B cell (primary cell): ENCODE measurements at regions not wholly inside any gene's neighbourhood (a gene's known extent, or its start where the extent isn't known, plus 50 kb on each side); places are given as distances from the start of the nearest gene placed in this dataset.

Source experiments
- CTCF ChIP-seq: fragments of 200-600 bp; IDR thresholded peaks from one replicate; pipeline ENCODE4 v1.8.0; 2022; ENCODE audit warnings: antibody characterized with exemption, mild to moderate bottlenecking
- EZH2 ChIP-seq: IDR thresholded peaks from 2 replicates; pipeline ENCODE4 v1.6.1; 2012; ENCODE audit warnings: borderline replicate concordance, low read depth, mild to moderate bottlenecking, moderate library complexity, low read length; ENCODE audit not compliant: insufficient read depth, poor library complexity, severe bottlenecking

GRCh38 chr2:76197428-76197827, 486.7 kb upstream of the GCFC2 start:
- TF ChIP-seq EZH2 (no peak), CTCF (no peak)
